MM.1S (cell line): ENCODE measurements at regions not wholly inside any gene's neighbourhood (a gene's known extent, or its start where the extent isn't known, plus 50 kb on each side); places are given as distances from the start of the nearest gene placed in this dataset.

ENCODE experiments used
- CTCF ChIP-seq: fragments of 300-600 bp; sonication (generic); IDR thresholded peaks from 2 replicates; pipeline ENCODE4 v1.5.1; 2016; ENCODE audit warnings: antibody characterized with exemption, low read length, mixed read lengths
- EZH2phosphoT487 ChIP-seq: fragments of 300-600 bp; sonication (generic); IDR thresholded peaks from 2 replicates; pipeline ENCODE4 v1.6.1; 2018; ENCODE audit warnings: antibody characterized with exemption, low read length

GRCh38 chr1:47679301-47679791, 241.5 kb downstream of the FOXD2 start:
- TF ChIP-seq EZH2phosphoT487, result no peak
- no peak for TF ChIP-seq CTCF
